HepG2 (cell line): ENCODE measurements at regions not wholly inside any gene's neighbourhood (a gene's known extent, or its start where the extent isn't known, plus 50 kb on each side); places are given as distances from the start of the nearest gene placed in this dataset.

ENCODE experiments used
- ATAC-seq: fragments of 200-7000 bp; cut with Tn5 transposase; 3 replicates; pipeline ENCODE4 v1.9.1; 2020; ENCODE audit warnings: mild to moderate bottlenecking, moderate library complexity
- BruUV-seq: library from RNA; stranded (reverse); fragments of 400-500 nt; replicated peaks from 2 replicates; lab custom pipeline; 2021; lab: Mats Ljungman, UMichigan
- CTCF ChIA-PET: fragments of 300-600 bp; formaldehyde crosslinking; extraction: SDS; loops from one replicate; lab custom pipeline; 2021; ENCODE audit warnings: low total read pairs, inconsistent platforms, low intra/inter-chr PET ratio; lab: Yijun Ruan, JAX
- POLR2A ChIA-PET: fragments of 350-600 bp; sonication (Branson Sonifier 250); formaldehyde crosslinking; loops from one replicate; lab custom pipeline; 2020; ENCODE audit warnings: antibody characterized with exemption, inconsistent platforms; lab: Yijun Ruan, JAX
- DNase-seq: peaks from one replicate; pipeline ENCODE4 v3.0.0-alpha.2; 2015; ENCODE audit warnings: low spot score
- FAIRE-seq: peaks from 3 replicates; lab custom pipeline; 2011; peaks lifted over from hg19 to GRCh38; lab: Jason Lieb, UNC
- H2AFZ ChIP-seq: one replicate; pipeline ENCODE4 v1.6.1; 2011; ENCODE audit warnings: low read length, inconsistent platforms
- H3K27ac ChIP-seq: fragments of 300-600 bp; 3 replicates; pipeline ENCODE4 v1.8.0; 2011; ENCODE audit warnings: mixed run types, mild to moderate bottlenecking, mixed read lengths, low read length, inconsistent platforms; ENCODE audit not compliant: insufficient read depth; ENCODE audit errors: extremely low read length
- H3K27me3 ChIP-seq, 2 experiments: fragments of 200-600 bp in 1 of 2; 2 replicates in 1 of 2; 3 replicates in 1 of 2; pipeline versions ENCODE4 v1.6.0 to v1.8.0; 2011; ENCODE audit warnings: low read length in 2 of 2, mild to moderate bottlenecking in 2 of 2, moderate library complexity in 2 of 2, inconsistent platforms in 1 of 2; ENCODE audit not compliant: insufficient read depth in 2 of 2, control insufficient read depth in 1 of 2
- H3K36me3 ChIP-seq, 2 experiments: fragments of 200-600 bp in 1 of 2; replicated peaks in 1 of 2; 2 replicates in 1 of 2; 3 replicates in 1 of 2; pipeline versions ENCODE4 v1.5.1 to v1.8.0; 2011; ENCODE audit warnings: low read length in 2 of 2, inconsistent platforms in 1 of 2; ENCODE audit not compliant: insufficient read depth in 2 of 2, control insufficient read depth in 1 of 2
- H3K4me1 ChIP-seq: 2 replicates; pipeline ENCODE4 v1.5.1; 2012; ENCODE audit warnings: low read length, inconsistent platforms; ENCODE audit not compliant: insufficient read depth
- H3K4me2 ChIP-seq: 2 replicates; pipeline ENCODE4 v1.6.0; 2011; ENCODE audit warnings: low read depth, low read length, inconsistent platforms
- H3K4me3 ChIP-seq, 3 experiments: fragments of 200-600 bp in 1 of 3; sonication (generic), shearing (Covaris generic) in 1 of 3; replicated peaks in 1 of 3; 2 replicates each; pipeline ENCODE4 v1.5.1; 2011 to 2016; ENCODE audit warnings: low read length in 3 of 3, inconsistent platforms in 2 of 3, low read depth in 2 of 3, mild to moderate bottlenecking in 2 of 3, control low read depth in 1 of 3, mixed read lengths in 1 of 3; ENCODE audit not compliant: insufficient read depth in 1 of 3
- H3K79me2 ChIP-seq: one replicate; pipeline ENCODE4 v1.6.1; 2011; ENCODE audit warnings: low read length, inconsistent platforms; ENCODE audit not compliant: insufficient read depth
- H3K9ac ChIP-seq: 2 replicates; pipeline ENCODE4 v1.6.0; 2011; ENCODE audit warnings: mild to moderate bottlenecking, low read depth, low read length, inconsistent platforms; ENCODE audit not compliant: insufficient read depth
- H3K9me3 ChIP-seq: 2 replicates; pipeline ENCODE4 v1.5.1; 2012; ENCODE audit warnings: mild to moderate bottlenecking, low read length
- H4K20me1 ChIP-seq: 2 replicates; pipeline ENCODE4 v1.6.0; 2011; ENCODE audit warnings: inconsistent platforms, mild to moderate bottlenecking, low read length, moderate library complexity; ENCODE audit not compliant: insufficient read depth
- ZNF646 ChIP-seq: sonication (generic); formaldehyde crosslinking; IDR thresholded peaks from 2 replicates; pipeline ENCODE4 v1.9.0; 2021; ENCODE audit warnings: mild to moderate bottlenecking, missing genetic modification reagents
- WGBS: methylation state at CpG from one replicate; pipeline ENCODE4 v1.1.6; 2017; ENCODE audit warnings: low lambda C conversion rate; 5-methylcytosine and 5-hydroxymethylcytosine counted together
- in situ Hi-C: cut with HindIII; loops from 2 replicates; pipeline ENCODE4 v1.10.0; 2017; ENCODE audit warnings: low pct_unique_long_range_greater_than_20kb; ENCODE audit not compliant: extremely low pct_ligation_motif_present
- intact Hi-C: fragments of 100-400 bp; cut with micrococcal nuclease; formaldehyde crosslinking; loops from one replicate; pipeline ENCODE4 v1.10.0; 2022; ENCODE audit not compliant: unreplicated experiment

DNA sequence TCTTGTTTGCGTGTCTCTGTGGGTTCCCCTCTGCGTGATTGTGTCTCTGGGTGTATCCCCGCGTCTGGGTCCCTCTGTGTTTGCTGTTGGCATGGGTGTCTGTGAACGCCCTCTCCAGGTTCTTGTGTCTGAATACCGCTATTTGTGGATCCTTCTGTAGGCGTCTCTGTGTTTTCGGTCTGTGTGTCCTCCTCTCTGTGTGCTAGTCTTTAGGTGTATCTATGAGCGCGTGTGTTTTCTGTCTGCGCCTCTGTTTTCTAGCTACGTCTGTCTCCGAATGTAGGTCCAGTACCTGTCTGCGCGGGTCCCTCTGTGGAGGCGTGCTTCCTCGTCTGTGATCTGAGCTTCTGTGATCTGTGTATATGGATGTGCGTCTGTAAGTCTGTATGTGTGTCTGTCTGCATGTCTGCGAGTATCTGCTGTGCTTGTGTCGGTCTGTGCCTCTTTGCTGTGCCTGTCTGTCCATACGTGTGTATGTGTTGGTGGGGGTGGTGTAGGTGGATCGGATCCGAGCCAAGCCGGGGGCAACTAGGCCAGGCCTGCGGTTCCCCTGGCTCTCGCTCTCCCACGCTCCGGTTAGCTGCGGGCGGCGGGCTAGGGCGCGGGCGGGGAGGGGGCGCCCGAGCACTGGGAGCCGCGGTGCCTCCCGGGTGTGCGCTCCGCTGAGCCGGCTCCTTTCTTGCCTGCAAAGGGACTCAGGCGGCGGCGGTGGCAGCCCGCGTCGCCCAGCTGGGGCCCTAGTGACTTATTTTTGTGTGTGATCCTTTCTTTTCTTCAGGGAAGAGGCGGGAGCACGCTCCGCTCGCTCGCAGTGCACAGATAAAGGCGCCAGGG, 105.3 kb upstream of the E2F8 start:
- in situ Hi-C loops (no loop called here), intact Hi-C loops (no loop called here)
- 53% methylated on average over 24 of the region's 54 CpGs for WGBS
- ChIA-PET POLR2A (no interaction called here), CTCF (no interaction called here)
- no peak overlapping the region for H3K27ac ChIP-seq
- no peak for ATAC-seq
- H4K20me1 ChIP-seq, result no peaks in the 10 kb centered on the region
- no peak for TF ChIP-seq ZNF646
- H3K9ac ChIP-seq, result no peak overlapping the region
- peaks cover 2 to 37% of the 10 kb centered on the region in 2 experiments; a peak in 3 of 5 replicates for H3K27me3 ChIP-seq
- 0 out of 2 replicates have a peak, but pooled peaks cover 5% of the 10 kb centered on the region for H3K4me1 ChIP-seq
- H3K4me3 ChIP-seq, result no peak overlapping the region
- no peaks in the 10 kb centered on the region for H3K36me3 ChIP-seq
- H3K79me2 ChIP-seq, result no peaks in the 10 kb centered on the region
- H3K9me3 ChIP-seq, result no peaks in the 10 kb centered on the region
- no peak overlapping the region for H3K4me2 ChIP-seq
- no peak overlapping the region for H2AFZ ChIP-seq
- no TSS peak for BruUV-seq
- DNase-seq, result no peak
- FAIRE-seq, result no peak
